Progenitor cell of endocrine pancreas (in vitro differentiated cells): ENCODE measurements at regions not wholly inside any gene's neighbourhood (a gene's known extent, or its start where the extent isn't known, plus 50 kb on each side); places are given as distances from the start of the nearest gene placed in this dataset.

Experiments
- DNase-seq: peaks from one replicate; pipeline ENCODE4 v3.0.0; 2021; ENCODE audit warnings: low spot score; ENCODE audit not compliant: unreplicated experiment
- H3K27ac Mint-ChIP-seq: 2 replicates; pipeline ENCODE4 v1.8.0; 2021; ENCODE audit warnings: mild to moderate bottlenecking, moderate library complexity, mixed read lengths
- H3K27me3 Mint-ChIP-seq: 2 replicates; pipeline ENCODE4 v1.8.0; 2021; ENCODE audit warnings: mixed read lengths
- H3K36me3 Mint-ChIP-seq: 2 replicates; pipeline ENCODE4 v1.8.0; 2022; ENCODE audit warnings: mixed read lengths; ENCODE audit not compliant: insufficient read depth
- H3K4me1 Mint-ChIP-seq: 2 replicates; pipeline ENCODE4 v1.8.0; 2021; ENCODE audit warnings: low read depth, mixed read lengths
- H3K4me3 Mint-ChIP-seq: 2 replicates; pipeline ENCODE4 v1.8.0; 2021; ENCODE audit warnings: low read depth, mild to moderate bottlenecking, moderate library complexity, mixed read lengths
- H3K9me3 Mint-ChIP-seq: 2 replicates; pipeline ENCODE4 v1.8.0; 2021; ENCODE audit warnings: low read depth, mixed read lengths
- CTCF ChIP-seq: fragments of 200-600 bp; sonication (generic); IDR thresholded peaks from one replicate; pipeline ENCODE4 v1.5.0; 2021; ENCODE audit warnings: antibody characterized with exemption, mild to moderate bottlenecking; ENCODE audit not compliant: unreplicated experiment

- H3K4me1 Mint-ChIP-seq = peaks cover 4% of the 10 kb centered on the region
- H3K27ac Mint-ChIP-seq = peak overlapping the region; percentile 35
- H3K9me3 Mint-ChIP-seq = peaks cover 6% of the 10 kb centered on the region
- H3K4me3 Mint-ChIP-seq = no peak overlapping the region
- peak; percentile 43 for TF ChIP-seq CTCF
- DNase-seq = no peak
- no peaks in the 10 kb centered on the region for H3K36me3 Mint-ChIP-seq
- no peaks in the 10 kb centered on the region for H3K27me3 Mint-ChIP-seq
These were observed 73.2 kb upstream of the AMOT start for GRCh38 chrX:112913807-112914206.

- no peak for TF ChIP-seq CTCF
- no peaks in the 10 kb centered on the region for H3K27me3 Mint-ChIP-seq
- H3K36me3 Mint-ChIP-seq = no peaks in the 10 kb centered on the region
- no peaks in the 10 kb centered on the region for H3K9me3 Mint-ChIP-seq
- no peak overlapping the region for H3K27ac Mint-ChIP-seq
- peaks cover 4% of the 10 kb centered on the region for H3K4me1 Mint-ChIP-seq
- DNase-seq = no peak
- no peak overlapping the region for H3K4me3 Mint-ChIP-seq
These were observed 69.8 kb upstream of the AMOT start for GRCh38 chrX:112910418-112910817.

GRCh38 chrX:112901869-112902725 lies 61.5 kb upstream of the AMOT start:
- H3K27me3 Mint-ChIP-seq = no peaks in the 10 kb centered on the region
- H3K27ac Mint-ChIP-seq = no peak overlapping the region
- H3K4me3 Mint-ChIP-seq = no peak overlapping the region
- no peaks in the 10 kb centered on the region for H3K9me3 Mint-ChIP-seq
- peaks cover 2% of the 10 kb centered on the region for H3K4me1 Mint-ChIP-seq
- no peak for DNase-seq
- no peaks in the 10 kb centered on the region for H3K36me3 Mint-ChIP-seq
- TF ChIP-seq CTCF = no peak

GRCh38 chrX:112896051-112896450 lies 55.4 kb upstream of the AMOT start:
- H3K4me3 Mint-ChIP-seq = no peak overlapping the region
- no peaks in the 10 kb centered on the region for H3K27me3 Mint-ChIP-seq
- no peaks in the 10 kb centered on the region for H3K9me3 Mint-ChIP-seq
- no peak overlapping the region for H3K27ac Mint-ChIP-seq
- TF ChIP-seq CTCF = no peak
- no peak for DNase-seq
- H3K36me3 Mint-ChIP-seq = no peaks in the 10 kb centered on the region
- peaks cover 3% of the 10 kb centered on the region for H3K4me1 Mint-ChIP-seq
